GM19043 (cell line): ENCODE measurements at regions not wholly inside any gene's neighbourhood (a gene's known extent, or its start where the extent isn't known, plus 50 kb on each side); places are given as distances from the start of the nearest gene placed in this dataset.
"Not testable (repeated sequence)": the region's sequence is repeated elsewhere in the genome, so short reads cannot be mapped to it uniquely, and the experiment has no call there.

Source experiments
- ATAC-seq: cut with Tn5 transposase; IDR thresholded peaks from one replicate; pipeline ENCODE4 v1.9.1; 2021; ENCODE audit warnings: low read depth; ENCODE audit not compliant: unreplicated experiment

GRCh38 chr1:184821658-184822057 is 67.0 kb upstream of the EDEM3 start:
- ATAC-seq: no peak

- no peak for ATAC-seq
Observed at GRCh38 chr1:184820956-184821355, 66.3 kb upstream of the EDEM3 start.

GRCh38 chr1:184820218-184820750 is 65.6 kb upstream of the EDEM3 start:
- ATAC-seq: no peak

GRCh38 chr1:184818646-184819045 is 64.0 kb upstream of the EDEM3 start:
- ATAC-seq: no peak

- ATAC-seq: not testable (repeated sequence)
Observed at GRCh38 chr1:184817003-184817402, 62.3 kb upstream of the EDEM3 start.

- ATAC-seq: no peak
Observed at GRCh38 chr1:184813528-184814089, 59.0 kb upstream of the EDEM3 start.

- no peak for ATAC-seq
Observed at GRCh38 chr1:184811439-184812111, 56.9 kb upstream of the EDEM3 start.

GRCh38 chr1:184810735-184811343 is 56.2 kb upstream of the EDEM3 start:
- no peak for ATAC-seq

GRCh38 chr1:184806296-184806721 is 51.7 kb upstream of the EDEM3 start:
- no peak for ATAC-seq

GRCh38 chr1:184805667-184806295 is 51.1 kb upstream of the EDEM3 start:
- peak; percentile 88 for ATAC-seq
